Daoy (cell line): ENCODE measurements at regions not wholly inside any gene's neighbourhood (a gene's known extent, or its start where the extent isn't known, plus 50 kb on each side); places are given as distances from the start of the nearest gene placed in this dataset.
"Not testable (repeated sequence)": the region's sequence is repeated elsewhere in the genome, so short reads cannot be mapped to it uniquely, and the experiment has no call there.

ENCODE experiments used
- DNase-seq: peaks from one replicate; pipeline ENCODE4 v3.0.0-alpha.2; 2015; ENCODE audit warnings: low read depth

DNA sequence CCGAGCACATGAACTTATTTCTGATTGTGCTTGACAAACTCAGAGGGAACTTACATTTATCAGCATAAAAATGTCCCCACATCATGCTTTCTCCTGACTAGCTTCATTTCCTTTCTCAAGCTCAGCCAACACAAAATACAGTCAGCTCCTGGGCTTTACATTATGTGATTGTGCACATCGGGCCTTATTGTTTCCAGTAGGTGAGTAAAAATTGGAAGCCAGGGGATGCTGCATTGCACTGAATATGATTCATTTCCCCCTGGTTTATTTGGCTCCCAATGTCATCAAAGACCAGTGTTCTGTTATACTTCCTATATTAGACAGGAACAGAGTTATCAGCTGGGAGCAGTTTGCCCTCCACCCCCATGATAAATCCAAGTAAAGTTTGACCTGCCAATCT, 521.8 kb downstream of the RMST start:
- DNase-seq: no peak

DNA sequence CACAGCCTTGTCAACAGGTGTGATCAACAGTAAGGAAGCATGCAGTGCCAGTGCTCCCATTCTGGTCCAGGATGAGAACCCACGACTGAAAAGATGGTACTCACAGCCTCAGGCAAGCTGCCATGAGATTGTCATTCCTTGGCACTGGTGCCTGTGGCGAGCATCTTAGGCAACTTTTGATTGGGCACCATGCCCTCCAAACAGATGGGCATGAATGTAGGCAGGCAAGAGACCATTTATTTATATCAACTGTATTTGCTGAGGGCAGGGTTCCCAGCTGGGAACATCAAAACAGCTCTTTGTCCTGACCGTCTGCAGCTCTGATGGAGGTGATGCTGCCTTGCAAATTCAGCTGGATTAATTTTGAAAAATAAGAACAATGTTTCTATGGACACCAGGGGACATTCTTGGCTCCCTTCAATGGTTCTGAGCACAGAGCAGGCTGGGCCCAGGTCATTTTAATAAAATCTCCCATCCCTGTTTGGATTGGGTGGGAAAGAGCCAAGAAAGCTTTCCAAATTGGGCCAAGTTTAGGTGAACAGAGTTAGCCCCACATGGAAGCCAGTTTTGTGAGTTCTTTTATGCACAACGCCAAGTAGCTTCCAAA, 522.5 kb downstream of the RMST start:
- DNase-seq: no peak

- no peak for DNase-seq
These were observed 523.2 kb downstream of the RMST start for GRCh38 chr12:97985834-97986233.

DNA sequence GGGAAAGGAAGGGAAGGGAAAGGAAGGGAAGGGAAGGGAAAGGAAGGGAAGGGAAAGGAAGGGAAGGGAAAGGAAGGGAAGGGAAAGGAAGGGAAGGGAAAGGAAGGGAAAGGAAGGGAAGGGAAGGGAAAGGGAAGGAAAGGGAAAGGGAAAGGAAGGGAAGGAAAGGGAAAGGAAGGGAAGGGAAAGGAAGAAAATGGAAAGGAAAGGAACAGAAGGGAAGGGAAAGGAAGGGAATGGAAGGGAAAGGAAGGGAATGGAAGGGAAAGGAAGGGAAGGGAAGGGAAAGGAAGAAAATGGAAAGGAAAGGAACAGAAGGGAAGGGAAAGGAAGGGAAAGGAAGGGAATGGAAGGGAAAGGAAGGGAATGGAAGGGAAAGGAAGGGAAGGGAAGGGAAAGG, 526.0 kb downstream of the RMST start:
- DNase-seq: not testable (repeated sequence)

- DNase-seq: no peak
These were observed 525.9 kb upstream of the TMPO start for GRCh38 chr12:97989366-97989940.

DNA sequence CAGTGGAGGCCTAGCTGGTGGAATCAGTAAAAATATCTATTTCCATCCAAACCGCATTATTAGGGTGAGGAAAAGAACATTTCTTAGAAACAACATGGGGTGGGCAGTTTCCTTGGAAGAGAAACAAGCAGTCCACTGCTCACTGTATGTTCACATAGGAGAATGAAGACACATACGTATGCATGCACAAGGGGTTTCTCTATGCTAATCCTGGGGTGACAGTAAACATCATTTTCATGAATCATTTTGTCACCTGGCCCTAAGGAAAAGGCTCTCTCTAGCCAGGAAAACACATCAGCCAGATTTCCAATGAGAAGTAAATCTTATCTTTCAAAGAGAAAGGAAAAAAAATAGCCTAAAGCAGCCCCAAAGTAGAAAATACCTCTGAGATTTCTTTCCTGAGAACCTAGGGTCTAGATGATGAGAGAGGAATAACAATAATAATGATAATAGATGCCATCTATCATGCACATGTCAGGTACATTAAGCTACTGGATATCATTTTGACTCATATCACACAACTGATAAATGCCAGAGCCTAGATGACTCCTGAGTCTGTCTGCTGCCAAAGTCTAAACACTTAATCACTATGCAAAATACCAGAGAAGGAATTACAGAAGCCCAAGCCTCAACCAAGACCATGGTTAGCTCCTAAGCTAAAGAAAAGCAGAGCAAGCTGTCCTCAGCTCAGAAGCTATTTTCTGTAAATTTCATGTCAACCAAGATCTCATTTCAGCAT, 520.5 kb upstream of the TMPO start:
- no peak for DNase-seq

DNA sequence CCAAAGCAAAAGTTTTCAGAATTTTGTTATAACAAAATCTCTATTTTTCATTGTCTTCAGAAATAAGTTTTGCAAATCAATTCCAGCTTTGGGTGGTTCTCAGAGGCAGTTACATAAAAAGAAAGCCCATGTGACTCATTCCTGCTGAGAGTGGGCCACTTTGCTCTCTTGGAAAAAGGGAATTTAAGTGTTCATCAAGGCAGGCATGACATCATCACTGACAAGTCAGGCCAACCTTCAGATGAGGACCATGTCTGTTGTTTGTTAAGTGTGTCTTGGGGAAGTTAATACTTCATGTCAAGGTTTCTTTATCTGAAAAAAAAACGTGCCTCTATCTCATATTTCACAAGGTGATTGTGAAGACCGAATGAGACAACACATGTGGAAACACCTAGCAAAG, 519.8 kb upstream of the TMPO start:
- no peak for DNase-seq

GRCh38 chr12:98001430-98001829, 514.0 kb upstream of the TMPO start:
- no peak for DNase-seq

DNA sequence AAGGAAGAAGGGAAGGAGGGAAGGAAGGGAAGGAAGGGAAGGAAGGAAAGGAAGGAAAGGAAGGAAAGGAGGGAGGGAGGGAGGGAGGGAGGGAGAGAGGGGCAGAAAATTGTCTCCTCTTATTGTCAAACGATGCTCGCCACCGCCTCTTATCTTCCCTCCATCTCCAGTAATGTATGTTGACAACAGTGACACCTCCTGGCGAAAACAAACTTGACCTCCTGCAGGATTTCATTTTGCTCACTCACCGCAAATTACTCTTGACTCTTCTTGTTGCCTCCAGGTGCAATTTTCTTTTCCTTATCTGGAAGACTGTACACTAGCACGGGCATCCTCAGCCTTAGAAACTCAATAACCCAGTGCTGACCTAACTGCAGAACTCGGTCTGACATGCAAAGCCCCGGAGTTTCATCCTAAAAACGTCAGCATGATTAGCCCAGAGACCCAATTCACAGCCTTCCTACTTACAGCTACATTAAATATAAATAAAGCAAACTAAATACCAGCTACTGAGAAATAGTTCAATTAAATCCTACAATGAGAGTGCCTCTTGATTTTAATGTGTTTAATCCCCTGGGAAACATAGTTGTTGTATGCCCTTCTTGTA, 512.4 kb upstream of the TMPO start:
- DNase-seq: peak; percentile 10

- DNase-seq: no peak
These were observed 507.4 kb upstream of the TMPO start for GRCh38 chr12:98007963-98008362.

- DNase-seq: no peak
These were observed 501.8 kb upstream of the TMPO start for GRCh38 chr12:98013560-98013959.

- DNase-seq: no peak
These were observed 496.6 kb upstream of the TMPO start for GRCh38 chr12:98018836-98019235.

DNA sequence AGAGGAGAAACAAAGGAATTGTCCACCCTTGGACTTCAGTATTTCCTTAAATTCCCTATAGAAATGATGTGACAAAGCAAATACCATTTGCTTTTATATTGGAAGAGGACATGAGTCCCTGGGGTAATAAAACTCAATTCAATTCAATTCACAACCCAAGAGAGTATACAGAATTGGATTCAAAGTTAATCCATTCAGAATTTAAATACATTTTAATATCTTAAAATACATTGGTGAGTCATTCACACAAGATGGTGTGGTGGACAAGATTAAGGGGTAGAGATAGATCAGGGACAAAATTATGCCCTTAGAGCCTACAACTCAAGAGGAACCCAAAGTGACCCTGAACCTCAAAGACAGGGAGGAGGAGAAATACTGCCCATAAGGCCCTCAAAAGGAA, 495.0 kb upstream of the TMPO start:
- DNase-seq: no peak

- no peak for DNase-seq
These were observed 492.4 kb upstream of the TMPO start for GRCh38 chr12:98022961-98023360.

DNA sequence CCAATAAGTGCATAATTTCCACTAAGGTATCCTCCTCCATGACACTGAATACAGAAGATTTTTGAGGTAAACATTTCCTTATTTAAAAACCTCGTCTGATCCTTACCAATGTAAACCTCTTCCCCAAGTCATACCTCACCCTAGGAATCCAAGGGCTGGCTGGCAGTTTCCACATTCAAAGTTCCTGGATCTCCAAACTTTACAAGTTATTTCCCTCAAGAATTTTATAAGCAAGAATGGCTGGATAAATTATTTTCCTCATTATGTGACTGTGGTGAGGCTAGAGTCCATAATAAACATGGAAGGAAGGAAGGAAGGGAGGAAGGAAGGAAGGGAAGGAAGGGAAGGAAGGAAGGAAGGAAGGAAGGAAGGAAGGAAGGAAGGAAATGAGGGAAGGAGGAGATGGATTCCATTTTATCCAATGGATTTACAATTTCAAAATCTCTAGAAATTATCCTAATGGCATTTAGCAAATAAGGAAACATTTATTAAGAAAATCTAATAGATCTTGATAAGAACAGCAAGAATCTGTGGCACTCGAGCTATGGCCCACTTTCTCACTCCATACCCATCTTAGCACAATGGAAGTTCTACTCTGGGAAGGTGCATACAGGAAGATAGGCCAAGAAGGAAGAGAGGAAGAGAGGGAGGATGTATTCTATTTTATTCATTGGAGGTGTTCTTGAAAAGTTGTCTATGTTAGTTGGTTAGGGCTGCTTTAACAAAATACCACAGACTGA, 477.8 kb upstream of the TMPO start:
- no peak for DNase-seq

GRCh38 chr12:98042668-98043067, 472.7 kb upstream of the TMPO start:
- no peak for DNase-seq

- DNase-seq: no peak
These were observed 470.0 kb upstream of the TMPO start for GRCh38 chr12:98045395-98045794.

- DNase-seq: no peak
These were observed 467.1 kb upstream of the TMPO start for GRCh38 chr12:98048326-98048725.

DNA sequence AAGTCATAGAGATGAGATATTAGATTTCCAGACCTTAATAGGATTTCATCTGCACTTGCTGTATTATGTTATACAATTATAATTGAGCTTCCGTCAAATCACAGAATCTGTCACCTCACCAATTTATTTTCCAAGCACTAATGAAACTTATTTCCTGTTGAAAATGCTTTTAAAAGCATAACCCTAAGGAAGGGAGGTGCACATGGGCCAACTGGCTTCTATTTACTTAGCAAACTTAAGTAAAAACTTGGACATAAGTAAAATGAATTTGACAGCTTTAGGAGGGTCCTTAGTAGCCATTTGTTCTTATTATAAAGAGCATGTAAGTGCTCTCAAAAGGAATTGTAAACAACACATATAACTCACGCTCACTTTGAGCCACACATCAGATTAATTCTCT, 462.2 kb upstream of the TMPO start:
- DNase-seq: no peak

GRCh38 chr12:98057701-98058100, 457.7 kb upstream of the TMPO start:
- DNase-seq: no peak

DNA sequence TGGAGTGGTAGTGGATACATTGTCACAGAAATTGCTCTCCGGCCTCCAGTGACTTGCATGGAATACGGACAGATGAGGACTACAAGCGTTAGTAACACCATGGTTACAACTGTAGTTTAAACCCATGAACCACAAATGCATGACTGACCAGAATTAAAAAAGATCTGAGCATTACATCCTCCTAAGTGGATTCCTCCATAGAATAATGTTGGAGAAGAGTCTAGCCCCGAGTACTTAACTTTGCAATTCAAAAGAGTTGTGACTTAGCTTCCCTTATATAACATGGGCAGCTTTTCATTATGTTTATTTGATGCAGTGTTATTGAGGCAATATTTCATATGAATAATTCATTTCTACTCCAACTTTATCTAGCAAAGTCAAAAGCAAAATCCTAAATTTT, 457.2 kb upstream of the TMPO start:
- no peak for DNase-seq

DNA sequence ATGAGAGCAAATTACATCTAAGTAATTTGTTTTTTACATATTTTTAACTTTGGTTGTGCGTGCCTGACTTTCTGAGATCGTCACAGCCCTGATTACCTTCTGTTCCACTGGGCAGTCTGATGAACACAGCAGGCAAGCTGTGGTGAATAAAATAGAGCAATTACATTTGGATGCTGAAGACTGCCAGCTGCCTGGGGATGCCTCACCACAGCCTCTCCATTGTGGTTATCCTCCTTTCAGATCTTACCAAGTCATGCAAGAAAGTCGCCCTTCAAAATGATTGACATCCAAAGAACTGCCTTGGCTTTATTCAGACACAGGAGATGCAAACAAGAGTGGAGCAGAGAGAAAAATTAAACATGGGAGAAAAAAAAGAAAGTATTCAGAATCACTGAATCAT, 456.6 kb upstream of the TMPO start:
- no peak for DNase-seq
